ENCODE measurements at regions not wholly inside any gene's neighbourhood (a gene's known extent, or its start where the extent isn't known, plus 50 kb on each side); places are given as distances from the start of the nearest gene placed in this dataset.

DNA sequence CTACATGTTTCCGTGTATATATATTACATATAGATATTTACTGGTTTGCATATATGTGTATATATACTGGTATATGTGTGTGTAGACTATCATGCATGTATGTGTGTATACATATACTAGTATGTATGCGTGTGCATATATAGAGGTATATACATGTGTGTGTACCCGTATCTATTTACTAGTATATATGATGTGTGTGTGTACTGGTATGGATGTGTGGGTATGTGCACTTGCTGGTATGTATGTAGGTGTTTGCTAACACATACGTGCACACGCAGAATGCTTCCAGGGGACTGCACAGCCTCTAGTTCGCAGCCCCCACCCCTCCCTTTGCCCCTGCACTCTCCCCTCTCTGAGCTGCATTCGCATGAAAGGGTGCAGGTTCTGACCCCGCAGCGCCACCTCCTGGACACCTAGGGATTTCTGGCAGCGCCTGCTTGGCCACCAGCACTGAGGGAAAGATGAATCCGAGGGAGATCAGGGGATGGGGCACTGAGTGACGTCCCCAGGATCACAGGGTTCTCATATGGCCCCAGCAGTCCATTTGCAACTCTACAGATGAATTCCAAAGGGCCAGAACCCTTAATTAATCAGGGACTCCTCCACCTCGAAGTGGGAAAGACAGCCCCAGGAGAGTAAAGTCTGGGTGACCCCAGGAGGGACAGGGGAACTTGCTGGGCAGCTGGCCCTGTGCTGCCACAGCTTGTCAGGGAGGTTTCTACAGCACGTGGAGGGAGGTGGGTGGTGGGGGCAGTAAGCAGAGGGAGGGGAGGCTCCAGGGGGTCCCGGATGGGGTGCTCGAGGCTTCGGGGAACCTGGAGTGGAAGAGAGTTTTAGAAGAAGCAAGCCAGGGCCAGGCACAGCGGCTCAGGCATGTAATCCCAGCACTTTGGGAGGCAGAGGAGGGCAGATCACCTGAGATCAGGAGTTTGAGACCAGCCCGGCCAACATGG, 66.8 kb upstream of the ASAP2 start:
- in situ Hi-C loops (cut with HindIII; ENCODE audit: low sequenced_read_pairs) = loop anchor here (5.0 kb wide), 1 partner anchor 68 kb away; the partner anchor contains the start of gene ASAP2

DNA sequence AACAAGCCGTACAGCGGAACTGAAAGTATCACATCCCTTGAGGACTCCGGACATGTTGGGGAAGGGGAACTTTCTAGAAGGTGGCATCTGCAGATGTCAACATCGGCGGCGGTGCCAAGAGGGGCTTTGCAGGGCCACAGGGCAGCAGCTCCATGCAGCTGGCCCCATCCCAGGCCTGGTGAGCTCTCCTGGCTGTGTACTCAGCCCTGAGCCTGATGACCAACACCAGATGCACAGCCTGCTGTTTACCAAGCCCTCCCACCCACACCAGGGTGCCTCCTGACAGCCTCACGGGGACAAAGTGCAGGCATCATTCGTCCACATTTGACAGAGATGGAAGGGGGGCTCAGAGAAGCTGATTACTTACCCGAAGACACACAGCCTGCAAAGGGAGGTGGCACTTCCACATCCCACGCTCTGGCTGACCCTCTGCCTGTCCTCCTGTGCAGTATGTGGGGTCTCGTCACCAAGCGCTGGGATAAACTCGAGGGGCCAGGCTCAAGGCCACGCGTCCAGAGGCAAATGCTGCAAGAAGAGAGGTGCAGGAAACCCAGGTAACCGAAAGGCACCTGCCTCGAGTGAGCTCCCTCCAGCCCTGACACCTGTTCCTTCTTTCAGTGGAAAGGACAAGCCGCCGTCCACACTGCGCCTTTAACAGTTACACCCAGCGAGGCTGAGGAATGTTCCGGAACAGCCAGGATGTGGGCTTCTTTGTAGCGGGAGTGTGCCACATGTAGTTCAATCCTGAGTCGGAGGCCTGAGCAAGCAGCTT, 69.0 kb upstream of the ASAP2 start:
- in situ Hi-C loops (cut with HindIII; ENCODE audit: low sequenced_read_pairs) = no loop called here

DNA sequence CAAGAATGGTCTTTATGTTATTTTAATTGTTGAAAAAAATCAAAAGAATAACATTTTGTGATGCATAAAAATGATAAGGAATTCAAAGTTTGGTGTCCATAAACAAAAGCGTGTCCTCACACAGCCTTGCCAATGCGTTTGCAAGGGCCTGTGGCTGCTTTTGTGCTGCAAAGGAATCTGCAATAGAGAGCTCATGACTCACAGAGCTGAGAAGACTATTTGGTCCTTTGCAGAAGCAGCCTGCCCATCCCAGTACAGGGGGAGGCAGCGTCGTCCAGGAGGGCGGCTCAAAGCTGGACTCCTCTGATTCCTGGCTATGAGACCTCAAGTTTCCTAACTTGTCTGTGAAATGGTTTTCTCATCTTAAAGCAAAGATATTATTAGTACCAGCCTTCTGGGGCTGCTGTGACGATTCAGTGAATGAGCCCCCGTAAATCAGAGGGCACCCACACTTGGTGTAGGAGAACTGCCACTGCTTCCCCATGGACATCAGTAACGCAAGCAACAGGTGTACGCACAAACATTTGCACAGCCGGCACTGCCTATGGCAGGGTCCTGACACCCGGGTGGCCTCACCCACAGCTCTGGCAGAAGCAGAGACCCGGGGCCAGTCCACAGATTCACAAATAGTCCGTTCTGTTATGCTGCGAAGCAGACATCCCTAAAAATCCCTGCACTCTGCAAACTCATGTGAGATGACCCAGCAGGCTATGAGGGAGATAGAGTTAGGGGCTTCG, 70.6 kb upstream of the ASAP2 start:
- in situ Hi-C loops (cut with HindIII; ENCODE audit: low sequenced_read_pairs) = no loop called here

DNA sequence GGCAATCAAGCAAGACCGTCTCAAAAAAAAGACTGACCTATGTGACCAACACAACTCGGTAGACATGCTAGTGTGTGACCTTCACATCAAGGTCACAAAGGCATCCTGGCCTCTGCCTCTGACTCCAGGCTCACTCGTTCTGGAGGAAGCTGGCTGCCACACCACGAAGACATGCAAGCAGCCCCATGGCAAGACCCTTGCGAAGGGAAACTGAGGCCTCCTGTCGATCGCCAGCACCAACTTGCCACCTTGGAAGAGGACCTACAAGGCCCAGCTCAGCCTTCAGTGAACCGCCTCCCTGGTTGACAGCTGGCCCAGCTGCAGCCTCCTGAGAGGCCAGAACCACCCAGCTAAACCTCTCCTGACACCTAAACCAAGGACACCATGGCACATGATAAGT, 79.3 kb upstream of the ASAP2 start:
- in situ Hi-C loops (cut with HindIII; ENCODE audit: low sequenced_read_pairs) = no loop called here

DNA sequence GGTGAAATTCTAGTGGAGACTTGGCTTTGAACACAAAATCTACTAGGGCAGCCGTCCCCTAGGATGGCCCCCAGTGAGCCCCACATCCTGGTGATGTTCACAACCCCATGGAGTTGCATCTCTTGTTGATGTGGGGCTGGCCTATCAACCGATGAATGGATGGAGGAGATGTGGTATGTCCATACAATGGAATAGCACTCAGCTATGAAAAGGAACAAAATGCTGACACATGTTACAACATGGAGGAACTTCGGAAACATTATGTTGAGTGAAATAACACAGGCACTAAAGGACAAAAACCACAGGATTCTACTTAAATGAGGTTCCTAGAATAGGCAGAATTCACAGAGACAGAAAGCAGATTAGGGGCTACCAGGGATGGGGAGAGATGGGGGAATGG, 80.1 kb upstream of the ASAP2 start:
- in situ Hi-C loops (cut with HindIII; ENCODE audit: low sequenced_read_pairs) = no loop called here

DNA sequence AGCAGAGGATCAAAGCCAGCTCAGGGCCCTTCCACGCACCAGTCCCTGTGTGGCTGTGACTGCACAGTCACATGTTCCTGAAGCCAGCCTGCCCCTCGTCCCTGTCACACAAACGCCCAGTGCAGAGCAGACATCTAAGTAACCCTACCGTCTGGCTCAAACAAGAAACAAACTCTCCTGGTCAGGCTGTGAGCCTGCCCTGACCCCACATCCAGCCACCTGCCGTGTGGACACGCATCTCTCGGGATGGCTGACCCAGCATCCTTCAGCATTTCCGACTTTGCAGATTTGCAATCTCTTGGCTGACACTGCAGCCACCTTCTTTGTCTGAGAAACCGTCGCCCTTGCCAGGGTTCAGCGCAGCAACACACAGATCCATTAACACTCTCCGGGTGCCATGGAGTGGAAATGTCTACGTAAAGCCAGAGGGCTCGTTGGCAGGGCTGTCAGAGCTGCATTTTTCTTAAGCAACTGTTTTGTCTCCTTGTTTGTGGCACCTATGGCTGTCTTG, 82.3 kb upstream of the ASAP2 start:
- in situ Hi-C loops (cut with HindIII; ENCODE audit: low sequenced_read_pairs) = loop anchor here (25.0 kb wide), 1 partner anchor 237 kb away; no protein-coding TSS in a partner anchor

DNA sequence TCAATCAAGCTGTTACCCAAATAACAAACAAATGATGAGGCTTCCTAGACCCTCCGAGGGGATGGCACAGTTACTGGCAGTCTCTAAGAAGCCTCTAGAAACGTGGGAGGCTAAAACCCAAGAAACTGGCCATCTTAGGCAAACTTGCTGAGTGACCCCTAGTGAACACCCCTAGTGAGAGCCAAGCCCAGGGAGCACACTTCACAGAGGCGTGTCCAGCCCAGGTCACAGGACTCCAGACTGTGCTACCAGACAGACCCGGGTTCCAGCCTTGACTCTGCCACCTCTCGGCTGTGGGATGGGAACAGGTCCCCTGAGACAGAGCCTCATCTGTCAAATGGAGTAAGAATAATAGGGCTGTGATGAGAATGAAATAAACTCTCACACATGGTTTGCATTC, 83.5 kb upstream of the ASAP2 start:
- in situ Hi-C loops (cut with HindIII; ENCODE audit: low sequenced_read_pairs) = loop anchor here (25.0 kb wide), 1 partner anchor 236 kb away; no protein-coding TSS in a partner anchor

DNA sequence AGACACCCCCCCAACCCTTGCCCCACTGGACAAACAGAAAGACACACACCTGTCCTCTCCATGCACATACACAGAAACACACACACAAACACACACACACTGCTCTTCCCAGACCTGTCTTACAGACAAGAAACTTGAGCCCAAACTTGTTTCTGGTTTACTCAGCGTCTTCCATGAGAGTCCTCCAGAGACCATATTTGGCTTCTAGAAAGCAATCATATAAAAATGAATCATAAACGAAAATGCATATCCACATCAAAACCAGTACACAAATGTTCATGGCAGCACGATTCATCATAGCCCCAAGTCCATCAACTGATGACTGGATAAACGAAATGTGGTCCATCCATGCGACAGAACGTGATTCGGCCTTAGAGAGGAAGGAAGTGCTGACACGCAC, 84.2 kb upstream of the ASAP2 start:
- in situ Hi-C loops (cut with HindIII; ENCODE audit: low sequenced_read_pairs) = loop anchor here (25.0 kb wide), 1 partner anchor 235 kb away; no protein-coding TSS in a partner anchor

DNA sequence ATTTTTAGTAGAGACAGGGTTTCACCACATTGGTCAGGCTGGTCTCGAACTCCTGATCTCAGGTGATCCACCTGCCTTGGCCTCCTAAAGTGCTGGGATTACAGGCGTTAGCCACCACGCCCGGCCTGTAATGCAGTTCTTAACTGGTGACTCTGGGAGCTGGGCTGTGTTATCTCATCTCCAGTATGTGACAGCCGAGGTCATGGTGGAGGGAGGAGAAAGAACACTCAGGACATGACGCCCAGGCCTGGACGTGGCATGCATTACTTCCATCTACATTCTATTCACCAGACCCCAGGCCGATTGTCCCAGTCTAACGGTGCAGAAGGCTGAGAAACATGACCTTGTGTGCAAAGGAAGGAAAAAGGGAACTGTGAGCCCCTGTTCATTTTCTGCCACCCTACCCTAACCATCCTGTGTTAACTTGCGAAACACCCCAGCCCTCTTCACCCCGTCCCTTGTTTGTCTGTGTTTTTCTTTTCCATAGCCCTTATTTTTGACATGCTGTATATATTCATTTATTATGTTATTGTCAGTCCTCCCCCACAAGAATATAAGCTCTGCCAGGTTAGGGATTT, 88.1 kb upstream of the ASAP2 start:
- in situ Hi-C loops (cut with HindIII; ENCODE audit: low sequenced_read_pairs) = loop anchor here (25.0 kb wide), 1 partner anchor 231 kb away; no protein-coding TSS in a partner anchor

DNA sequence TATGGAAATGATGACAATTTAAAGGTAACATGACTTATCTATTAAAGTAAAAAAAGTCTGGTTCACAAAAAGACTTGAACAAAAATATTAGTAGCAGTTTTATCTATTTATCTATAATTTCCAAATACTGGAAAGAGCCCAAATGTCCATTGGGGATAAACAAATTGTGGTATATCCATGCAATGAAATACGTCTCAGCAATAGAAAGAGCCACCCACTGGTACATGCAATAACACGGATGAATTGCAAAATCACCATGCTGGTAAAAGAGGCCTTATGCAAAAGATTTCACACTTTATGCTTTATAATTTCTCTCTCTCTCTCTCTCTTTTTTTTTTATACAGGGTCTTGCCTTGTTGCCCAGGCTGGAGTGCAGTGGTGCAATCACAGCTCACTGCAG, 91.4 kb upstream of the ASAP2 start:
- in situ Hi-C loops (cut with HindIII; ENCODE audit: low sequenced_read_pairs) = loop anchor here (25.0 kb wide), 1 partner anchor 228 kb away; no protein-coding TSS in a partner anchor

DNA sequence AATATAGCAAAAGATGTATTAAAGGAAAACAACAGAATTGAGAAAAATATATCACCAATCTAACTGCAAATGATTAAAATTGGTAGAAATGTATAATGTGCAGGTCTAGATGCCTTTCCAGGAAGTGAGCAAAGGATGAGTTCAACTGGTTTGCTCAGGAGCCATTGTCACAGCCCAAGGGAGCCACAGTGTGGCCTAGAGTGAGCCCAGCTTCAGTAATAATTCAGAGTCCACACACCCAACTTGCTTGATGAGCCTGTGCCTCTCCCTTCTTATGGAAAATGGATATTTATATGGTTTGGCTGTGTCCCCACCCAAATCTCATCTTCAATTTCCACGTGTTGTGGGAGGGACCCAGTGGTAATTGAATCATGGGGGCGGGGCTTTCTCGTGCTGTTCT, 92.2 kb upstream of the ASAP2 start:
- in situ Hi-C loops (cut with HindIII; ENCODE audit: low sequenced_read_pairs) = loop anchor here (25.0 kb wide), 1 partner anchor 227 kb away; no protein-coding TSS in a partner anchor

DNA sequence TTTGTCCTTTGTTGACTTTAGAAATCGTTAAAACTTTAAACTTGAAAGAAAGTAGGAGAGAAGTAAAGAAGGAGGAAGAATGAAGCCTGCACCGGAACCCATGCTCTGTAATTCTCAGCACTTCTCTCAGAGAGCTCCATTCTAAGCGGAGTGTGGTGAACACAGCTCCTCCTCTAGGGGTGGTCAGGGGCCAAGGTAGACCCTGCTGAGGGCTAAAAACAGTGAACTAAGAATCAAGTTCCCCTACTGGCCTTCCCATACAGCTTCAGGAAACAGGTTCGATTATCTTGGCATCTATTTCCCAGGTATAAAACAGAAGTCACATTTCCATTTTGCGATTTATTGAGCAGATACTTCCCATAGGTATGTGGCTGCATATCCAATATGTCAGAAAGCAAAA, 92.7 kb upstream of the ASAP2 start:
- in situ Hi-C loops (cut with HindIII; ENCODE audit: low sequenced_read_pairs) = loop anchor here (25.0 kb wide), 1 partner anchor 227 kb away; no protein-coding TSS in a partner anchor

DNA sequence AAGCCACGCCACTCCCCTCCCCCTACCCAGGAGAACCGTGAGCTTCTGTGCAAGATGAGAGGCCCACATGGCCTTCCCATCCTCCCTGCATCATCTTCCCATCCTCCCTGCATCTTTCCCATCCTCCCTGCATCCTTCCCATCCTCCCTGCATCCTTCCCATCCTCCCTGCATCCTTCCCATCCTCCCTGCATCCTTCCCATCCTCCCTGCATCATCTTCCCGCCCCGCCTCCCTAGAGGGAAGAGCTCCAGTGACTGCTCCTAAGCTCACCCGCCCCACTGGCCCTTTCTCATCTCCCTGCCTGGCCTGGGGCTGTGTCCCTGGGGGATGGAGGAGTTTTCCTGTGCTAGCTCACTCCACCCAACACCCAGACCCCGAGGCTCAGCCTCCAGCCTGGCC, 93.3 kb upstream of the ASAP2 start:
- in situ Hi-C loops (cut with HindIII; ENCODE audit: low sequenced_read_pairs) = loop anchor here (25.0 kb wide), 1 partner anchor 226 kb away; no protein-coding TSS in a partner anchor

DNA sequence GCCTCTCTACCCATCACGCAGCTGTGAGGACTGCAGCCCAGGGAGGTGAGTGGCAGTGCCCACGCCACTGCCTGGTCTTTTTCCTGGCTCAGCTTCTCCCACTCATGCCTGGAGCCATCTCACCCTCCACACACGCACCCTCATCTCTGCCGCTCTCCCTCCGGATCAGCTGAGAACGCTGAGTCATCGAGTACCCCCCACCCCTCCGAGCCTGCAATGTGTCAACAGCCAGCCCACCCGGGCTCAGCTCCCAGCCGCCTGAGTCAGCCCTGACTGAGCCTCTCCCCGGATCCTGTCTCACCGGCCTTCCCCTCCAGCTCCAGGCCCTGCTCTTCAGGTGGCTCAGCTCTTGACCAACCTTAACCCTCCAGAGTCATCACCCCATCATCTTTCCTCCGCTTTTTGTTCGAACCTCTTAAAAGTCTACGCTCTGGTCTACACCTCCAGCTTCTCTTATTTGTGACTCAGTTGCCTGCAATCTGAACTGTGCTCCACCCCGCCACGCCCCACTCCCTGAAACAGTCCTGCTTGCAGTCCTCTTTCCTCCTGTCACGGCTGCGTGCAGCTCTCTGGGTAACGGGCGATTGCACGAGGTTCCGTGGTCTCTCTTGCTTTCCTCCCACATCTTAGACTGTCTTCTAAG, 94.4 kb upstream of the ASAP2 start:
- in situ Hi-C loops (cut with HindIII; ENCODE audit: low sequenced_read_pairs) = loop anchor here (25.0 kb wide), 1 partner anchor 225 kb away; no protein-coding TSS in a partner anchor

DNA sequence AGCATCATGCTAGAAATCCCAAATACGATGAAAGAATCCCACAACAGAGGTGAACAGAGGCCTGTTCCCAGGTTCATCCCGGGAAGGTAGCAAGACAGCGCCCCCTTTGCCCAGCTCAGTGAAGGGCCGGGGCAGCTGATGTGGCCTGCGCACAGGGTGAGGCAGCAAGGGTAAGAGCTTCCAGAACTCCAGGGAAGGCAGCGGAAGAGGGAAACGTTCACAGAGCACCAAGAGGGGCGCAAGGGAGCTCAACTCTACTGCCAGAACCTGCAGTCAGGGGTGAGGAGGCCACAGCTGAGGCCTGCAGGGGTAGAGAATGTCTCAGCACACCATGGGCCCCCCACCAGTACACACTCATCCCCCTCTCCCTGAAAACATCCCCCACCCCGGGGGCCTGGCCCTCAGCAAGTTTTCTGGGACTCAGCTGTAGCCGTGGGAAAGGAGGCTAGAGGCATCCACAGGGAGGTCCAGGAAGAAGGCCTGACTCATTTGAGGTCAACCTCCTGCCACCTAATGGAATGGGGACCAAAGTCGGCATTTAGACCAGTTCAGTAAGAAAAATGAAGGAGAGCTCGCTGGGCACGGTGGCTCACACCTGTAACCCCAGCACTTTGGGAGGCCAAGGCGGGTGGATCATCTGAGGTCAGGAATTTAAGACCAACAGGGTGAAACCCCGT, 95.6 kb upstream of the ASAP2 start:
- in situ Hi-C loops (cut with HindIII; ENCODE audit: low sequenced_read_pairs) = loop anchor here (25.0 kb wide), 1 partner anchor 224 kb away; no protein-coding TSS in a partner anchor

DNA sequence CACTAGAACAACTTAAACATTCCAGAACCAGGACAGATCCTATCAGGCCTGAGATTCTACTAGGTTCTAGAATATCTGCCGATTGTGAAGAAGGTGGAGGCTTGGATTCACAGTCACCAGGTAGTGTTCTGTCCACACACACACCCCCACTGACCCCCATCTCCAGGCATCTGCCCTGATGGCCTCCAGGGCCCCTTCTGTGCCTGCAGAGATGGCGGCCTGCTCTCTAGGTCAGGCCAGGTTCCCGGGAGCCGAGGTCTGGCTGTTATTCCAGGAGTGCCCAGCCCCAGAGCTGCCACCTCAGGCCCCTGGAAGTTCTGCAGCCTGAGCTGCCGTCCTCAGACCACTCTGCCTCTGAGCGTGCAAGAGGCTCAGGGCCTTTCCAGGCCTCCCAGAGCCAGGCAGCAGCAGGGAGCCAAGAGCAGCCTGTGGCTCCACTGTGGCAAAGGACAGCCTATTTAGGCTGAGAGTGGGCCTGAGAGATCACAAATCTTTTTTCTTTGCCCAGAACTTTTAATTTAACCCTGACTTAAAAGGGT, 96.2 kb upstream of the ASAP2 start:
- in situ Hi-C loops (cut with HindIII; ENCODE audit: low sequenced_read_pairs) = loop anchor here (25.0 kb wide), 1 partner anchor 223 kb away; no protein-coding TSS in a partner anchor

DNA sequence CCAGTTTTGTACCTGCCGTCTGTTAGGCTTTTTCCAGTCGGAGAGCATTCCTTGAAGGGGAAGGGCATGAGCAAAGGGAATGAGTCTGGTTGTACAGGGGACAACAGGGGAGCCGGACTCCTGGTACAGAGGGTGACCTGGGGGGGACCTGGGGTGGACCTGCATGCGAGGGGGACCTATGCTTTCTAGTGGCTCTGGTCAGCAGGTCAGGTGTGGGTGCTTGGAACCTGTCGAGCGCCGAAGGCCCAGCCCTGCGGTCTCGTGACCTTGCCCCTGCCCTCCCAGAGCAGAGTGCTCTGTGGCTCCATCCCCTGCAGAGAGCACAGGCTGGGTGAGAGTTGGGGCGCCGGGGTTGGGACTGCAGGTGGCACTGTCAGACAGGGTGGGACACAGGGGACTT, 96.7 kb upstream of the ASAP2 start:
- in situ Hi-C loops (cut with HindIII; ENCODE audit: low sequenced_read_pairs) = loop anchor here (25.0 kb wide), 1 partner anchor 223 kb away; no protein-coding TSS in a partner anchor

DNA sequence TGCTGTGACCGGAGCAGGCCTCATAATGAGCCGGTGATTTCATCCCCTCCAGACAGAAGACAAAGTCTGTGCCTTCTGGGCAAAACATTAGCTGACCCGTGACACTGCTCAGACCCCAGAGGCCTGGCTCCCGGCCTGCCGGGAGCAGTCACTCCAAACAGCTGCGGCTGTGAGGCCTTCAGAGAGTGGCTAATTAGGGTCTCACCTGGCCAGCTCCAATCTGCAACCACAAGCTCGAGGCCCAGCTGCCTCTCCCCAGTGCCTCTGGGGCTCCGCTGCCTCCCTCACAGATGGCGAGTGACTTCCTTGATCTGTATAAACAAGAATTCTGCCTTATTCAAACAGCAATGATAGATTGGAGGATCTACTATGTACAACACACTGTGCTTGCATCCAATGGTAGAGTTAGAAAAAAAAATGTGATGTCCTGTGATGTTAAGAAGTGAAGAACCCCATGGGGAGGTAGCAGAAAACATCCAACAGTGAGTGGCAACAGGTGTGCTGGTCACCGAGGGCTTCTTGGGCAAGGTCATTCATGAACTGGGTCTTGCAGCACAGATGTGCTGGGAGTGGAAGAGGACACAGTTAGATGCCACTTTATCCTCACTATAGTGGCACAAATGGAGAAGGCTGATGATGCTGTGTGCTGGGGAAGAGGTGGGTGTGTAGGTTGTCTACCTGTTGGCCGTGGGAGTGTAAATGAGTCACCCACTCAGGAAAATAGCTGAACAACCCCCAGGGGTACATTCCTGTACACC, 98.2 kb upstream of the ASAP2 start:
- in situ Hi-C loops (cut with HindIII; ENCODE audit: low sequenced_read_pairs) = loop anchor here (25.0 kb wide), 1 partner anchor 221 kb away; no protein-coding TSS in a partner anchor
